Natural killer cell treated with Interleukin-12 subunit alpha and Interleukin-12 subunit beta and Interleukin-15 and Interleukin-18, amount 100 ng/mL, for 72 hours (primary cell): ENCODE measurements at regions not wholly inside any gene's neighbourhood (a gene's known extent, or its start where the extent isn't known, plus 50 kb on each side); places are given as distances from the start of the nearest gene placed in this dataset.

Experiments used
- ATAC-seq, 2 donors: fragments of 150-1000 bp; cut with Tn5 transposase in 1 of 2; sonication (Bioruptor Pico), chemical (Tn5 transposase) in 1 of 2; 2 replicates each; pipeline ENCODE4 v1.10.0; 2021
- DNase-seq: peaks from one replicate; pipeline ENCODE4 v3.0.0; 2022; ENCODE audit warnings: low spot score
- H3K27ac Mint-ChIP-seq, 2 donors: 1 replicate in 1 of 2; 2 replicates in 1 of 2; pipeline ENCODE4 v1.8.0; 2022; ENCODE audit warnings: mixed read lengths in 2 of 2, mild to moderate bottlenecking in 1 of 2, moderate library complexity in 1 of 2
- H3K27me3 Mint-ChIP-seq, 2 donors: 1 replicate in 1 of 2; 2 replicates in 1 of 2; pipeline ENCODE4 v1.8.0; 2022; ENCODE audit warnings: mixed read lengths in 2 of 2
- H3K36me3 Mint-ChIP-seq: one replicate; pipeline ENCODE4 v1.8.0; 2022; ENCODE audit warnings: mixed read lengths
- H3K4me1 Mint-ChIP-seq, 2 donors: 1 replicate in 1 of 2; 2 replicates in 1 of 2; pipeline ENCODE4 v1.8.0; 2022; ENCODE audit warnings: low read depth in 2 of 2, mixed read lengths in 2 of 2, mild to moderate bottlenecking in 1 of 2
- H3K4me3 Mint-ChIP-seq: one replicate; pipeline ENCODE4 v1.8.0; 2022; ENCODE audit warnings: mixed read lengths
- H3K9me3 Mint-ChIP-seq: 2 replicates; pipeline ENCODE4 v1.8.0; 2022; ENCODE audit warnings: mixed read lengths

GRCh38 chr15:31268911-31269784, 57.5 kb upstream of the KLF13 start:
- Mint-ChIP-seq H3K9me3 (no peaks in the 10 kb centered on the region), H3K4me3 (no peak overlapping the region), H3K27ac (peak overlapping the region; percentile 46 to 69), H3K36me3 (no peaks in the 10 kb centered on the region), H3K4me1 (peaks cover 50 to 51% of the 10 kb centered on the region in 2 donors), H3K27me3 (no peaks in the 10 kb centered on the region)
- no peak for ATAC-seq
- DNase-seq, result no peak

- DNase-seq (no peak), ATAC-seq (no peak)
- H3K4me3 Mint-ChIP-seq, result no peak overlapping the region
- no peaks in the 10 kb centered on the region for H3K9me3 Mint-ChIP-seq
- H3K27ac Mint-ChIP-seq, result peak overlapping the region; percentile 46 to 69
- peaks cover 46 to 49% of the 10 kb centered on the region in 2 donors for H3K4me1 Mint-ChIP-seq
- no peaks in the 10 kb centered on the region for H3K36me3 Mint-ChIP-seq
- H3K27me3 Mint-ChIP-seq, result no peaks in the 10 kb centered on the region
Observed at GRCh38 chr15:31269816-31270575, 56.6 kb upstream of the KLF13 start.

- H3K27me3 Mint-ChIP-seq, result no peaks in the 10 kb centered on the region
- peak overlapping the region in 1 of 2 donors; percentile 69 for H3K27ac Mint-ChIP-seq
- H3K36me3 Mint-ChIP-seq, result no peaks in the 10 kb centered on the region
- H3K4me3 Mint-ChIP-seq, result no peak overlapping the region
- ATAC-seq, result no peak
- no peaks in the 10 kb centered on the region for H3K9me3 Mint-ChIP-seq
- no peak for DNase-seq
- peaks cover 38 to 42% of the 10 kb centered on the region in 2 donors for H3K4me1 Mint-ChIP-seq
Observed at GRCh38 chr15:31270767-31271166, 55.9 kb upstream of the KLF13 start.

GRCh38 chr15:31271224-31271635, 55.4 kb upstream of the KLF13 start:
- no peaks in the 10 kb centered on the region for H3K27me3 Mint-ChIP-seq
- ATAC-seq, result no peak
- no peaks in the 10 kb centered on the region for H3K9me3 Mint-ChIP-seq
- H3K36me3 Mint-ChIP-seq, result no peaks in the 10 kb centered on the region
- H3K27ac Mint-ChIP-seq, result peak overlapping the region in 1 of 2 donors; percentile 43
- peaks cover 34 to 39% of the 10 kb centered on the region in 2 donors for H3K4me1 Mint-ChIP-seq
- DNase-seq, result no peak
- H3K4me3 Mint-ChIP-seq, result no peak overlapping the region

GRCh38 chr15:31271711-31272557, 54.7 kb upstream of the KLF13 start:
- ATAC-seq, result no peak
- DNase-seq, result no peak
- Mint-ChIP-seq H3K27me3 (no peaks in the 10 kb centered on the region), H3K27ac (peak overlapping the region in 1 of 2 donors; percentile 43), H3K36me3 (no peaks in the 10 kb centered on the region), H3K4me1 (peaks cover 27 to 32% of the 10 kb centered on the region in 2 donors), H3K9me3 (no peaks in the 10 kb centered on the region), H3K4me3 (no peak overlapping the region)

GRCh38 chr15:31272558-31273257, 53.9 kb upstream of the KLF13 start:
- Mint-ChIP-seq H3K9me3 (no peaks in the 10 kb centered on the region), H3K27me3 (no peaks in the 10 kb centered on the region), H3K4me3 (no peak overlapping the region), H3K4me1 (peaks cover 21 to 27% of the 10 kb centered on the region in 2 donors), H3K36me3 (no peaks in the 10 kb centered on the region), H3K27ac (peak overlapping the region; percentile 59 to 66)
- no peak for ATAC-seq
- DNase-seq, result no peak

GRCh38 chr15:31273258-31273941, 53.2 kb upstream of the KLF13 start:
- H3K27ac Mint-ChIP-seq, result peak overlapping the region; percentile 59 to 66
- ATAC-seq (no peak), DNase-seq (no peak)
- H3K4me3 Mint-ChIP-seq, result no peak overlapping the region
- peaks cover 14 to 24% of the 10 kb centered on the region in 2 donors for H3K4me1 Mint-ChIP-seq
- H3K27me3 Mint-ChIP-seq, result no peaks in the 10 kb centered on the region
- no peaks in the 10 kb centered on the region for H3K9me3 Mint-ChIP-seq
- no peaks in the 10 kb centered on the region for H3K36me3 Mint-ChIP-seq

- Mint-ChIP-seq H3K27ac (peak overlapping the region in 1 of 2 donors; percentile 45), H3K27me3 (no peaks in the 10 kb centered on the region), H3K4me1 (peaks cover 11 to 26% of the 10 kb centered on the region in 2 donors), H3K4me3 (no peak overlapping the region), H3K36me3 (no peaks in the 10 kb centered on the region), H3K9me3 (no peaks in the 10 kb centered on the region)
- ATAC-seq, result no peak
- DNase-seq, result no peak
Observed at GRCh38 chr15:31274496-31275330, 51.9 kb upstream of the KLF13 start.

GRCh38 chr15:31275331-31276262, 51.0 kb upstream of the KLF13 start:
- Mint-ChIP-seq H3K9me3 (no peaks in the 10 kb centered on the region), H3K4me1 (peaks cover 6 to 22% of the 10 kb centered on the region in 2 donors), H3K27me3 (no peaks in the 10 kb centered on the region), H3K27ac (peak overlapping the region in 1 of 2 donors; percentile 45), H3K36me3 (no peaks in the 10 kb centered on the region), H3K4me3 (no peak overlapping the region)
- ATAC-seq (no peak), DNase-seq (peak; percentile 58)

- Mint-ChIP-seq H3K36me3 (no peaks in the 10 kb centered on the region), H3K4me3 (no peak overlapping the region), H3K4me1 (peaks cover 6 to 25% of the 10 kb centered on the region in 2 donors), H3K27me3 (no peaks in the 10 kb centered on the region), H3K27ac (no peak overlapping the region), H3K9me3 (no peaks in the 10 kb centered on the region)
- no peak for ATAC-seq
- DNase-seq, result no peak
Observed at GRCh38 chr15:31276596-31277298, 49.9 kb upstream of the KLF13 start.
